ENCODE measurements at regions not wholly inside any gene's neighbourhood (a gene's known extent, or its start where the extent isn't known, plus 50 kb on each side); places are given as distances from the start of the nearest gene placed in this dataset.

GRCh38 chr4:11774346-11774745 is 345.7 kb upstream of the HS3ST1 start:
- 88% methylated on average over 2 of the region's 2 CpGs; no CpG with 5 or more reads in 1 of the 2 experiments for WGBS, 2 experiments (ENCODE audit: extremely low coverage in 1 of 2, insufficient coverage in 1 of 2, insufficient read length in 1 of 2, insufficient replicate concordance in 2 of 2, low coverage in 1 of 2, low lambda C conversion rate in 2 of 2, missing lambda C conversion rate in 1 of 2)
- Histone ChIP-seq H2BK15ac (ENCODE audit: low read length) (no peak overlapping the region), H3K4ac (replicated peaks; ENCODE audit: insufficient read length, low read depth, low read length) (no peak overlapping the region), H3K27me3 (replicated peaks in 1 of 4; ENCODE audit: control insufficient read depth in 3 of 4, extremely low read depth in 1 of 4, insufficient read depth in 3 of 4, low read length in 3 of 4) (no peaks in the 10 kb centered on the region), H4K91ac (replicated peaks; ENCODE audit: insufficient read length, low read length) (no peak overlapping the region), H3K23ac (ENCODE audit: insufficient read length) (no peak overlapping the region), H3K4me3 (ENCODE audit: extremely low read depth in 1 of 4, insufficient read depth in 2 of 4, low read depth in 3 of 4, low read length in 4 of 4) (no peak overlapping the region), H3K36me3 (ENCODE audit: control insufficient read depth in 2 of 4, insufficient read depth in 4 of 4, low read length in 3 of 4) (no peaks in the 10 kb centered on the region), H3K18ac (ENCODE audit: extremely low read depth, low read length) (no peak overlapping the region), H3K14ac (ENCODE audit: insufficient read length) (no peak overlapping the region), H3K4me2 (ENCODE audit: insufficient read depth in 1 of 2, low read depth in 2 of 2, low read length in 2 of 2) (no peak overlapping the region), H3K79me1 (ENCODE audit: low read depth, low read length) (no peaks in the 10 kb centered on the region), H4K5ac (ENCODE audit: insufficient read length, low read depth, low read length) (no peak overlapping the region), H2AK5ac (ENCODE audit: low read depth, low read length) (no peak overlapping the region), H2AFZ (ENCODE audit: low read length) (no peak overlapping the region), H2BK20ac (ENCODE audit: low read length) (no peak overlapping the region), H2BK12ac (ENCODE audit: low read depth, low read length) (no peak overlapping the region), H3K56ac (replicated peaks; ENCODE audit: insufficient read length, low read depth, low read length) (no peak overlapping the region), H3K27ac (ENCODE audit: low read depth, low read length) (no peak overlapping the region), H3K23me2 (ENCODE audit: low read depth, low read length) (no peaks in the 10 kb centered on the region), H3K4me1 (replicated peaks in 1 of 4; ENCODE audit: control insufficient read depth in 3 of 4, insufficient read depth in 4 of 4, low read length in 3 of 4) (no peaks in the 10 kb centered on the region), H3K9ac (replicated peaks in 1 of 4; ENCODE audit: extremely low read depth in 1 of 4, low read depth in 3 of 4, low read length in 3 of 4) (no peak overlapping the region), H4K8ac (ENCODE audit: extremely low read depth, insufficient read depth, low read length) (no peak overlapping the region), H2BK5ac (ENCODE audit: low read depth, low read length) (no peak overlapping the region), H3K79me2 (ENCODE audit: control insufficient read depth in 1 of 2, insufficient read depth in 2 of 2, low read length in 2 of 2) (no peaks in the 10 kb centered on the region), H4K20me1 (replicated peaks in 1 of 2; ENCODE audit: control insufficient read depth in 1 of 2, insufficient read depth in 2 of 2, low read length in 2 of 2) (no peaks in the 10 kb centered on the region), H3K9me3 (ENCODE audit: insufficient read depth in 2 of 2, low read depth in 1 of 2, low read length in 1 of 2) (peaks cover 0 to 7% of the 10 kb centered on the region in 2 experiments; a peak in 1 of 4 replicates), H2BK120ac (replicated peaks; ENCODE audit: low read depth, low read length) (no peak overlapping the region)
- DNase-seq (ENCODE audit: low read depth in 1 of 2, low spot score in 2 of 2) (no peak), FAIRE-seq (no peak)
- CTCF ChIA-PET (ENCODE audit: partially characterized antibody) = no interaction called here
- TF ChIP-seq YY1 (IDR thresholded peaks at IDR 0.05; ENCODE audit: low read depth, low read length) (no peak), HDAC6 (IDR thresholded peaks at IDR 0.05; ENCODE audit: low read depth, low read length) (no peak), SP4 (IDR thresholded peaks at IDR 0.05; ENCODE audit: low read length) (no peak), CBX5 (IDR thresholded peaks at IDR 0.05; ENCODE audit: low read depth, low read length) (no peak), MAX (IDR thresholded peaks at IDR 0.05) (no peak), CHD2 (IDR thresholded peaks at IDR 0.05; ENCODE audit: low read length) (no peak), TEAD4 (IDR thresholded peaks at IDR 0.05; ENCODE audit: low read depth, low read length) (no peak), CEBPB (IDR thresholded peaks at IDR 0.05; ENCODE audit: low read depth, low read length) (no peak), KDM5A (IDR thresholded peaks at IDR 0.05; ENCODE audit: low read length) (no peak), RFX5 (IDR thresholded peaks at IDR 0.05; ENCODE audit: borderline replicate concordance, low read depth, low read length) (no peak), HDAC2 (IDR thresholded peaks at IDR 0.05; ENCODE audit: borderline replicate concordance in 1 of 2, low read depth in 2 of 2, low read length in 2 of 2) (no peak), ASH2L (IDR thresholded peaks at IDR 0.05; ENCODE audit: low read length) (no peak), BRCA1 (IDR thresholded peaks at IDR 0.05; ENCODE audit: low read depth, low read length) (no peak), FOSL1 (IDR thresholded peaks at IDR 0.05; ENCODE audit: insufficient read depth, low read depth, low read length) (no peak), CTBP2 (IDR thresholded peaks at IDR 0.05; ENCODE audit: borderline replicate concordance, insufficient read depth, insufficient read length, low read length) (no peak), SIX5 (IDR thresholded peaks at IDR 0.05; ENCODE audit: low read depth, low read length) (no peak)
- POLR2A ChIA-PET (ENCODE audit: partially characterized antibody) = no interaction called here
